GM12878 (cell line): ENCODE measurements at regions not wholly inside any gene's neighbourhood (a gene's known extent, or its start where the extent isn't known, plus 50 kb on each side); places are given as distances from the start of the nearest gene placed in this dataset.

Source experiments
- HDAC6 ChIP-seq: fragments of 200-600 bp; sonication (generic); IDR thresholded peaks from one replicate; pipeline ENCODE4 v1.8.0; 2017; ENCODE audit warnings: antibody characterized with exemption; ENCODE audit not compliant: unreplicated experiment
- HSF1 ChIP-seq: fragments of 150-350 bp; IDR thresholded peaks from 2 replicates; pipeline ENCODE4 v1.6.1; 2014; ENCODE audit warnings: mild to moderate bottlenecking, low read depth, low read length
- NRF1 ChIP-seq: conservative IDR thresholded peaks from 2 replicates; pipeline ENCODE4 v1.6.1; 2011; ENCODE audit warnings: mild to moderate bottlenecking, low read depth, low read length, improper control_type of control experiment
- RAD21 ChIP-seq: IDR thresholded peaks from 2 replicates; pipeline ENCODE4 v1.6.1; 2011; ENCODE audit warnings: mild to moderate bottlenecking, low read depth, low read length, moderate library complexity; ENCODE audit not compliant: insufficient read depth
- TBL1XR1 ChIP-seq: IDR thresholded peaks from 2 replicates; pipeline ENCODE4 v1.6.1; 2012; ENCODE audit warnings: low read depth, low read length, improper control_type of control experiment
- TF ChIP-seq, protein P1 (sequence below), 3 experiments: IDR thresholded peaks in 2 of 3; conservative IDR thresholded peaks in 1 of 3; 2 replicates each; pipeline ENCODE4 v1.5.1; 2011; ENCODE audit warnings: low read depth in 3 of 3, low read length in 3 of 3, mild to moderate bottlenecking in 3 of 3, control low read depth in 2 of 3, moderate library complexity in 2 of 3, inconsistent platforms in 1 of 3, mixed read lengths in 1 of 3; ENCODE audit not compliant: control insufficient read depth in 2 of 3, insufficient read depth in 1 of 3; ENCODE audit errors: extremely low read depth in 1 of 3

DNA sequence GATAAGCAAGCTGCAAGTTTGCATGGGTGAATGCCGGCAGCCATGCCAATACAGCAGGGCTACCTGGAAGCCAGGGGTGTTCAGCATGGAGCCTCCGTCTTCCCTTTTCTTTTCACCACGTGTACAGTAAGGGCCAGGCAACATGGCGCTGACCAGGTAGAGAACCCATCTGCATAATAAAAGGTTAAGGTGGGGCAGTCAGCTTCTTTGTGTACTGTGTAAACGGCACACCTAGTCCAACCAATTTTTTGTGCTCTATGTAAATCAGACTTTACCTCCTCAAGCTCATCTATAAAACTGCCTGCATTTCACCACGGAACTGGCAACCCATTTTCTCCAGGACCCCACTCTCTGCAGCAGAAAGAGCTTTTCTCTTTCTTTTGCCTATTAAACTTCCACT lies 286.8 kb upstream of the VCX3A start:
- no peak for TF ChIP-seq RAD21
- no peak for TF ChIP-seq TBL1XR1
- no peak for TF ChIP-seq HDAC6
- TF ChIP-seq, protein P1, sequence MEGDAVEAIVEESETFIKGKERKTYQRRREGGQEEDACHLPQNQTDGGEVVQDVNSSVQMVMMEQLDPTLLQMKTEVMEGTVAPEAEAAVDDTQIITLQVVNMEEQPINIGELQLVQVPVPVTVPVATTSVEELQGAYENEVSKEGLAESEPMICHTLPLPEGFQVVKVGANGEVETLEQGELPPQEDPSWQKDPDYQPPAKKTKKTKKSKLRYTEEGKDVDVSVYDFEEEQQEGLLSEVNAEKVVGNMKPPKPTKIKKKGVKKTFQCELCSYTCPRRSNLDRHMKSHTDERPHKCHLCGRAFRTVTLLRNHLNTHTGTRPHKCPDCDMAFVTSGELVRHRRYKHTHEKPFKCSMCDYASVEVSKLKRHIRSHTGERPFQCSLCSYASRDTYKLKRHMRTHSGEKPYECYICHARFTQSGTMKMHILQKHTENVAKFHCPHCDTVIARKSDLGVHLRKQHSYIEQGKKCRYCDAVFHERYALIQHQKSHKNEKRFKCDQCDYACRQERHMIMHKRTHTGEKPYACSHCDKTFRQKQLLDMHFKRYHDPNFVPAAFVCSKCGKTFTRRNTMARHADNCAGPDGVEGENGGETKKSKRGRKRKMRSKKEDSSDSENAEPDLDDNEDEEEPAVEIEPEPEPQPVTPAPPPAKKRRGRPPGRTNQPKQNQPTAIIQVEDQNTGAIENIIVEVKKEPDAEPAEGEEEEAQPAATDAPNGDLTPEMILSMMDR (IDR thresholded peaks at IDR 0.05 in 2 of 3, conservative IDR thresholded peaks at IDR 0.05 in 1 of 3; ENCODE audit: control insufficient read depth in 2 of 3, extremely low read depth in 1 of 3, insufficient read depth in 1 of 3, low read depth in 3 of 3, low read length in 3 of 3), result no peak
- no peak for TF ChIP-seq NRF1
- TF ChIP-seq HSF1, result no peak
